HT-29 (cell line): ENCODE measurements at regions not wholly inside any gene's neighbourhood (a gene's known extent, or its start where the extent isn't known, plus 50 kb on each side); places are given as distances from the start of the nearest gene placed in this dataset.
"Not testable (repeated sequence)": the region's sequence is repeated elsewhere in the genome, so short reads cannot be mapped to it uniquely, and the experiment has no call there.

ENCODE experiments used
- DNase-seq: peaks from one replicate; pipeline ENCODE4 v3.0.0-alpha.2; 2015; ENCODE audit warnings: low spot score

- no peak for DNase-seq
These were observed 78.4 kb downstream of the ADAMTS15 start for GRCh38 chr11:130526846-130527245.

- DNase-seq = no peak
These were observed 79.3 kb downstream of the ADAMTS15 start for GRCh38 chr11:130527636-130528297.

DNA sequence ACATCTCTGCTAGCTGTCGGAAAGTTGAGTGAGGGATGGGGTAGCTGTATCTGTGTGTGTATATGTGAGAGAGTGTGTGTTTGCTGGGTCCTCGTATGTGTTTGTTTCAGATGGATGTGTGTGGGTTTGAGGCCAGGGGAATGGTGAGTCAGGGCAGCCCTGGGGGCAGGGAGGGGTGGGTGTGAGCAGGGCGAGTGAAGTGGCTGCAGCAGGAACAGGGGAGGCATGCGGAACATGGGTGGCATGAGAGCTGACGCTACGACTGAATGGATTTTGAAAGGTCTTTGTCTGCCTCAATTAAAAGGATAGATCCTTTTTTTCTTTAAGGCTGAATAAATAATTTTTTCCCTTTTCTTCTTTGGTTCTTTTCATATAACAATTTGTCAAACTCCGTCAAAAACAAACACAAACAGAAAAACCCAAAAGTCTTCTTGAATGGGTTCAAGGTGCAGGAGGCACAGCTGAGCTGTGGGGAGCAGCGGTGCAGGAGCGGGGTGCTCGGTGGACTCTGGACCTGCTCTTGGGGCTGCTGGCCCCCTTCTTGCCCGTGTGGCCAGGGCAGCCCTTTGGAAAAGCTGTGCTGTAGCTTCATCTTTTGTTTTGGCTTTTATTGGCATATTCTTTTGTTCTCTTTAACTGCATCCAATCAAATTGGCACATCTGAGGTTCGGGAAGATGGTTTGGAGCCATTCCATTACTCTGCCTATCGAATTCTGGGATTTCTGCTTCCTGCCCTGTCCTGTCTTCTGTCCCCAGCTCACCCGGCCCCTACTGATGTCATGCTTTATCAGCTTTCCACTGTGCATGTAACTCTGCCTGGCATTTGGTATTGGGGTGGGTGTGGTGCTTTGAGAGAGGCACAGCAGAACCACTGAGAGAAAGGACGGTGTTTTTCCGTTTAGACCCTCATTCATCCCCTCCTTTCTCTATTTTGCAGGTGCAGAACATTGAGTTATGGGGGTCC is 80.1 kb downstream of the ADAMTS15 start:
- no peak for DNase-seq

- no peak for DNase-seq
These were observed 80.9 kb downstream of the ADAMTS15 start for GRCh38 chr11:130529366-130529765.

GRCh38 chr11:130531061-130531460 is 82.6 kb downstream of the ADAMTS15 start:
- no peak for DNase-seq

DNA sequence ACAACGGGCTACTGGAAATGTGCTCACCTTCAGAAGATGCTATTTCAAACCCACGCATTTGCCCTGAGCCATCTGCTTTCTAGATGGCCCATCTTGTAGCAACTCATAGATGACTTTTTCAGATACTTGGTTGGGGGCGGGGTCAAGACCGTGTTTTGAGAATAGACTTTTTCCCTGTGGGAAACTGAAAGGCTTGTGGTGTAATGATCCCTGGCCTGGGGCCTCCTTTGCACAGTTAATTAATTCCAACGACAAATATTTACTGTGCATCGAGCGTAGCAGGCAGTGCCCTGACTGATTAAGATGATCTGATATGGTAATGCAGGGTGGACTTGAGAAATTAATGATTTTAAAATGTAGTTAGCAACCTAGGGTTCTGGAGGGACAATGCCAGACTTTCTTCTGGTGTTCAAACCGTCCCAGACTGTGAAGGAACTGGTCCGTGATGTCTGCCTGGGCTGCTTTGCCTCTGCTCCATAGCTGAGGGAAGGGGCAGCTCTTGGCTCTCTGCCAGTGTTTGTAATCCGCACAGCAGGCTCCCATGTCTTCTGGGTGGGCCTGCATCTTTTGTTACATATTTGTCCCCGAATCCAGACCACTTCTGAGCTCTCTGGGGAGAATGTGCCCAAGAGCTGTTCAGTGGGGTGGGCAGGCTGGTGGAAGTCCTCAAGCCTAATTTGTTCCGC is 84.8 kb downstream of the ADAMTS15 start:
- DNase-seq = no peak

DNA sequence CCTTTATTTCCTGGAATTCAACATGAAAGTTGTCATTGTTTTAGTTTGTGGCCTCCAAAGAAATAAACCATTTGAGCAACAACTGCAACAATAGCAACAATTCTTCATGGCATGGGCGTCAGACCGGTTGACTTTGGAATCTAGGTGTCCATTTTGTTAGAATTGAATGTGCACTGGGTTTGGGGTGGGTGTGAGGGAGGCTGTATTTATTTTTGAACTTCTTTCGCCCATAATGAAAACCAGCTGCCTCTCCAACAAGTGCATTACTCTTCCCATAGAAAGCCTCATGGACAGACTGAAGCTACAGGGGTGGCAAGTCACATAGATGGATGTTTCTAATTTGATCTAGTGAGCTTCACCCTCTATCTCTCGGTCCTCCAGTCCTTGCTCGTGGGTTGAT is 85.4 kb downstream of the ADAMTS15 start:
- no peak for DNase-seq

- DNase-seq = no peak
These were observed 86.1 kb downstream of the ADAMTS15 start for GRCh38 chr11:130534551-130534950.

- DNase-seq = no peak
These were observed 87.1 kb downstream of the ADAMTS15 start for GRCh38 chr11:130535520-130535919.

DNA sequence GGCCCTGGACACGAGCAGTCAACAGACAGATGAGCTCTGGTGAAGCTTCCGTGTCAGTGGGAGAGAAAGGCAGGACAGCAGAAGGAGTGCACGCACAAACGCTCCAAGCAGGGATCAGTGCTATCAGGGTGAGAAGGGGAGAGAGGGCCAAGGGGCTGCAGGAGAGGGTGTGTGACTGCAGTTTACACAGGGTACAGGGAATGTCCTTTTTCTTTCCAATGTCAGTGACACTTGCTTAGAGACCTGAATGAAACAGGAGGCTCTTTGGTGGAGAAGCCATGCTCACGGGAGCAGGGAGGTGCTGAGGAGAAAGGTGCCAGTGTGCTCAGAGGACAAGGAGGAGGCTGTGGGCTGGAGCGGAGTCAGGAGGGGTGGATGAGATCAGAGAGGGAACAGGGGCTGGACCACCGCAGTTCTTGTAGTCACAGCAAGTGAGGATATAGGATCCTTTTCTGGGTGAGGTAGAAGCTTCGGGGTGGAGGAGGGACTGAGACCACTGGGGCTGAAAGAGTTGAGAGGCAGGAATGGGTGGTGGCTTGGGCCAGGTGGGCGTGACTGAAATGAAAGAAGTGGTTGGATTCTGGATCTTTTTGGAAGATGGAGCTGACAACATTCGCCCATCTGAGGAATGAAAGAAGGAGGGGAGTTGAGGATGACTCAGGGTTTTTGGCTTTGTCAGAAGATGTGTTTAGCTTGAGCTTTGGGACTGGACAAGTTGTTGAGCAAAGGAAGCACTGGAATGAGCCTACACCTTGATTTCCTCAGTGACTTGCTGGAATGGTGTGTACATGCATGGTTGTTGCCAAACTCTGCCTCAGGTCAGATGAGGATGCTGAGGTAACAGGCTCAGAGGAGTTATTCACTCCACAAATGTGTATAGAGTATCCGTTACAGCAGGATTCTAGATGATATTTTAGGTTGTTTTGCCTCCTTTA is 87.9 kb downstream of the ADAMTS15 start:
- DNase-seq = no peak

GRCh38 chr11:130539680-130540079 is 91.2 kb downstream of the ADAMTS15 start:
- not testable (repeated sequence) for DNase-seq

- DNase-seq = no peak
These were observed 95.8 kb downstream of the ADAMTS15 start for GRCh38 chr11:130544266-130544665.

DNA sequence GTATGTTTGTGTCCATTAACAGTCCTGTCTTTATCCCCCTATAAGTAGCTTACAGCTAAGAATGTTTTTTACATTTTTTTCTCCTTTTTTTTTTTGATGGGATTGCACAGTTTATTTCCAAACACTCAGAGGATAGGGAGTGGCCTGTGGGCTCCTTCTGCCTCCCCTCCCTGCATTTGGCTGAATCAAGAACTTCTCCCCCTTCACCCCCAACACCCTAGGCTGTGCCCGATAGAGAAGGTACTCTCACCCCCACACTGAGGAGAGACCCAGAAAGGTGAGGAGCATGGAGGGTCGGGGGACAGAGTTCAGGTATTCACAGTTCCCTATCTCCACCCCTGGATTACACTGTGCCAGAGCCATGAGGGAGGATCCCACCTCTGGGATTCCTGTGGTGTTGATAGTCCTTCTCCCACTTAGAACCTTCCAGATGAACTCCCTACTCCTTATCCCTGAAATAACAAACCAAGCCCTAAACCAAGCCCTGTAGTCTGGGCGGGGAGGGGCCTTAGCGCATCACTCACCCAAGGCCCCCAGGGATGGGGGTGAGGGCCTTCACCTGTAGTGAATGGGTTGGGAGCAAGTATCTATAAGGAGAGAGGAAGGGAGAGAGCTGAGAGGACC is 97.1 kb downstream of the ADAMTS15 start:
- no peak for DNase-seq

DNA sequence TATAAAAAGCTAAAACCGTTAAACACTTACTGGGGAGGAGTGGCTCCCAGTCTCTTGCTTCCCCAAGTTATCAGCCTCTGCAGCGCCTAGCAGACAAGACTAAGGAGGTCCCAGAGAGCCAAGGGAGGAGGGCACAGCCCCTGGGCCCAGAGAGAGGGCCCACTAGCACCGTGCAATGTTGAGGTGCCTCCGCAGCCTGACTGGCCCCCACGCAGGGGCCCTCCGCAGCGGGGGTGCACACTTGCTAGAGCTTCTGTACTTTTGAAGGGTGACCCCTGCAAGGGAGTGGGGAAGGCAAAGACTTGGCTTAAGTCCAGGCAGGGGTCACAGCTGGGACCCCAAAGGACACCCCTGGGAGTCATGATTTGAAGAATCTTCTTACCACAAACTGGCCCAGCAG is 98.0 kb downstream of the ADAMTS15 start:
- no peak for DNase-seq

DNA sequence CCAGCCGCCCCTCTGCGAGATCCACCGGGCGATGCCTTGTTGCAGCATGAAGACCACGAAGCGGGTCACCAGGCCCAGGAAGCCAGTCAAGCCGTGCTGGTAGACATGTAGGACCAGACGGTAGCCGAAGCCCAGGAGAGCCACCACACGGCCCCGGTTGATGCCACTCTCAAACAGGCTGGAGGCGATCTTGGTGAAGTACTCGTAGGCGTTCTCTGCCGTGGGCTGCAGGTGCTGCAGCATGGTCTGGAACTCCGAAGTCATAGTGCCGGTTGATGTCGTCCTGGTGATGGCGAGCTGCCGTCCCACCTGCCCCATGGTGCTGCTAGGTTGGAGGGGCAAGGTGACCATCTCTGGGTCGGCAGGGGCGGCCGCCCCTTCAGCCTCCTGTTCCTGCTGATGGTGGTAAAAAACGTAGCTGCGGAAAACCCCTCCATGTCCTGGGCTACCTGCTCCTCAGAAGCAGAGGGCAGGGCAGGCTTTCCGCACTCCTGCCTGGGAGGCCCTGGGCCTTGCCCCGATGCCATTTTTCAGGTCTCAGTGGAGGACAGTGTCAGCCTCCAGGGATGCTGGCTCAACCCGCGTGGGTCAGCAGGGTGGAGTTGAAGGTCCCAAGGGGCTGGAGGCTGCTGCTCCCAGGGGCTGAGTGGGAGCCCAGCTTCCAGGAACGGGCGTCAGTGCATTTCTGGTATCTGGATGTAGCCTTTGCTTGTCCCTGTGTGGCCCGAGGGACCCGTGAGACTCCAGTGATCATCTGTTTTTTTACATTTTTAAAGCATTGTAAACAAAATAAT is 98.7 kb downstream of the ADAMTS15 start:
- no peak for DNase-seq

GRCh38 chr11:130547761-130548490 is 99.5 kb downstream of the ADAMTS15 start:
- DNase-seq = no peak

GRCh38 chr11:130548491-130548833 is 100.0 kb downstream of the ADAMTS15 start:
- no peak for DNase-seq

DNA sequence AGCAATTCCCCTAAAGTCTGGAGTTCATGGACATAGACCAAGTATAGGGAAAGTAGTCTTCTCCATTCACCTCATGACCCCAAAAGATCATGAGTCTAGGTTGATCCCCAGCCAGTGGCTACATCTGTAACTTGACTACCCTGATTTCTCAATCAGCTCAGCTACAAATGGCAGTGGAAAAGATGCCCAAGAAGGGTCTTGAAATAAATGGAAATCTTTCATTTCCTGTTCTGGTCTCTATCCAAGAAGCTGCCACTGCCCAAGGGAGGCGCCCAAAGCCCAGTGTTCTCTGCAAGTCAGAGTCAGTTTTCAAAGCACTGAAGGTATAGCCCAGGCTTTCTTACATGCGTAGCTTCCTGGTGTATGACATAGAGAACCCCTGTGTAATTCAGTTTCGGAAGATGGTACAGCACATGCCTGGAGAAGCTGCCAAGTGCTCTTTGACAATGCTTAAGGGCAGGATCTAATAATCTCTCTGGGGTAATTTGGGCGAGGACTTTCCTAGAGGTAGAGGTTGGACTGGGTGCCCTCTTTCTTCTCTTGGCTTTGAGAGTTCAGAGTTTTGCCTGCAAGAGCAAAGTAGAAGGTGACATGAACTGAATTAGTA is 101.1 kb downstream of the ADAMTS15 start:
- DNase-seq = no peak

- DNase-seq = no peak
These were observed 101.7 kb downstream of the ADAMTS15 start for GRCh38 chr11:130550150-130550549.
